BJ (cell line): ENCODE measurements at regions not wholly inside any gene's neighbourhood (a gene's known extent, or its start where the extent isn't known, plus 50 kb on each side); places are given as distances from the start of the nearest gene placed in this dataset.

Experiments used
- CTCF ChIA-PET: fragments of 350-600 bp; formaldehyde crosslinking; extraction: SDS; loops from one replicate; lab custom pipeline; 2021; ENCODE audit warnings: antibody characterized with exemption, inconsistent platforms; lab: Yijun Ruan, JAX
- POLR2A ChIA-PET: fragments of 300-600 bp; sonication (Branson Sonifier 250); formaldehyde crosslinking; extraction: SDS; loops from one replicate; lab custom pipeline; 2021; ENCODE audit warnings: antibody characterized with exemption; lab: Charles Lee
- DNase-seq: peaks from one replicate; pipeline ENCODE4 v3.0.0-alpha.2; 2011; ENCODE audit warnings: low read depth
- H3K27me3 ChIP-seq: 2 replicates; pipeline ENCODE4 v1.6.0; 2011; ENCODE audit warnings: low read length; ENCODE audit not compliant: control insufficient read depth, insufficient read depth
- H3K36me3 ChIP-seq: 2 replicates; pipeline ENCODE4 v1.5.1; 2011; ENCODE audit warnings: low read length; ENCODE audit not compliant: control insufficient read depth, insufficient read depth
- H3K4me3 ChIP-seq: 2 replicates; pipeline ENCODE4 v1.5.1; 2011; ENCODE audit warnings: low read depth, mild to moderate bottlenecking, control low read depth, low read length
- CTCF ChIP-seq: IDR thresholded peaks from 2 replicates; pipeline ENCODE4 v1.5.1; 2011; ENCODE audit warnings: low read depth, mild to moderate bottlenecking, control low read depth, inconsistent platforms, low read length, moderate library complexity; ENCODE audit not compliant: insufficient read depth

GRCh38 chr16:86287664-86288201 is 222.6 kb upstream of the FOXF1 start:
- CTCF ChIA-PET, result no interaction called here
- H3K4me3 ChIP-seq, result no peak overlapping the region
- H3K36me3 ChIP-seq, result no peaks in the 10 kb centered on the region
- no peak for TF ChIP-seq CTCF
- POLR2A ChIA-PET, result no interaction called here
- DNase-seq, result no peak
- H3K27me3 ChIP-seq, result peaks cover 69% of the 10 kb centered on the region

DNA sequence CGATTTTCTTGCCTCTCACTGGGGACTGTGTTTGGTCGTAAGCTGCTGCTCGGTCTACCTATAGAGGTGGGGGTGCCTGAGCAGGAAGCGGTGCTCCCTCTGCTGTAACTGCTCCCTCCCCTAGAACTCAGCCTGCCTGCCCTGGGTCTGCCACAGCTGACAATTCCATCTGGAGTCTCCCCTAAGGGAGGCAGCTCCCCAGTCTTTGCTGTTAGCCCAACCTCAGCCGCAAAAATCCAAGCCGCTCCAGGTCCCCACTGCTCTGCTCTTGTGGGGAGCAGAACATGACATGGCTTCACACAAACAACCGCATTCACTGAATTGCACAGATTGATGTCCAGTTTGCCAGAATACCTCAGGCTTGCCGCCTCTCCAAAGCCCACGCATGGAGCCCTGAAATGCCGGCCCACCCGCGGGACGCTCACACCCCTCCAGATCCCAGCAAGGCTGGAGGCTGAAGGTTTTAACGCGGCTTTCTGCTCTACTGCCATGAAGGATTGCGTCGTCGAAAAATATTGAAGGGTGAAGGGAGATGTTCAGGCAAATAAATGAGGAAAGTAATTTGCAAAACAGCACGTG is 221.5 kb upstream of the FOXF1 start:
- ChIA-PET CTCF (no interaction called here), POLR2A (no interaction called here)
- Histone ChIP-seq H3K36me3 (no peaks in the 10 kb centered on the region), H3K27me3 (peaks cover 65% of the 10 kb centered on the region), H3K4me3 (no peak overlapping the region)
- DNase-seq, result no peak
- no peak for TF ChIP-seq CTCF

- no peak for DNase-seq
- H3K36me3 ChIP-seq, result no peaks in the 10 kb centered on the region
- ChIA-PET CTCF (no interaction called here), POLR2A (no interaction called here)
- TF ChIP-seq CTCF, result no peak
- peaks cover 62% of the 10 kb centered on the region for H3K27me3 ChIP-seq
- no peak overlapping the region for H3K4me3 ChIP-seq
Observed at GRCh38 chr16:86289304-86289703, 221.0 kb upstream of the FOXF1 start.

DNA sequence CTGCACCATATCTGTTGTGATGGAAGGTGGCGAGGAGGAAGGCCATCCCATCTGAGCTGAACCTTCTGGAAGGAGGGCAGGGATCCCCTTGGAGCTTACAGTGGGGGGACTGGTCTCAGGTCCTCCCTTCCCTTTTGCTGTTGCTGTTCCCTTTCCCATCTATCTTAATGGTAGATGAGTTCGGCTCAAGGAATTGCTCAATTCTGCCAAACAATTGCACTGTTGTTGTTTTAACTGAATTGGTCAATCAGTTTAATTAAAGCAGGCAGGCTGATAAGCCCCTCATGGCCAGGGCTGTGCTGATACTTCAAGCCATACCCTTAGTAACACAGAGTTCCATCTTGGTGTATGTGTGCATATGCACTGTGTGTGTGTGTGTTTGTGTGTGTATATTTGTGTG is 220.4 kb upstream of the FOXF1 start:
- H3K27me3 ChIP-seq, result peaks cover 63% of the 10 kb centered on the region
- no peak overlapping the region for H3K4me3 ChIP-seq
- POLR2A ChIA-PET, result no interaction called here
- no peaks in the 10 kb centered on the region for H3K36me3 ChIP-seq
- CTCF ChIA-PET, result no interaction called here
- no peak for DNase-seq
- TF ChIP-seq CTCF, result no peak

GRCh38 chr16:86291491-86291890 is 218.8 kb upstream of the FOXF1 start:
- DNase-seq, result no peak
- CTCF ChIA-PET, result interaction anchor here (1.3 kb wide), 1 partner anchor 226 kb away, joined by 3 read pairs; no protein-coding TSS in a partner anchor
- Histone ChIP-seq H3K36me3 (no peaks in the 10 kb centered on the region), H3K4me3 (no peak overlapping the region), H3K27me3 (peaks cover 50% of the 10 kb centered on the region)
- TF ChIP-seq CTCF, result no peak
- POLR2A ChIA-PET, result no interaction called here
